ENCODE measurements at regions not wholly inside any gene's neighbourhood (a gene's known extent, or its start where the extent isn't known, plus 50 kb on each side); places are given as distances from the start of the nearest gene placed in this dataset.
A peak's percentile ranks its signal among the peaks of the same experiment; 100 is the strongest.

DNA sequence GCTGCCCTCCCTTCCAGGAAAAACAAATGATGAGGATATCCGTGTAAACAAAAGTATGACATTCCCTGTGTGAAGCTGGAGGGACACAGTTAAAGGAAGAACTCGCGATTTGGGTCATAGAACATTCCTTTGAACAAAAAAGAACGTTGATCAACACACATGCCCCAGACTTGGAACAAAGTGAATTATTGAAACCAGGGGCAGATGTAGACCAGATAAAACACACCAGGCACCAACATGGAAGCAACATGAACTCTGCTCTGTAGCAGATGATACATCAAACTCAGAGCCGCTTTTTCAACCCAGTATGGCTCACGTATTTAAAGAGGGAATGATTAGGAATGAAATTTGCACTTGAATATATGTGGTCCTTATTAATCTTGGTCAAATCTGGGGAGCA, 206.5 kb downstream of the TMEM182 start:
- DNase-seq, result no peak

DNA sequence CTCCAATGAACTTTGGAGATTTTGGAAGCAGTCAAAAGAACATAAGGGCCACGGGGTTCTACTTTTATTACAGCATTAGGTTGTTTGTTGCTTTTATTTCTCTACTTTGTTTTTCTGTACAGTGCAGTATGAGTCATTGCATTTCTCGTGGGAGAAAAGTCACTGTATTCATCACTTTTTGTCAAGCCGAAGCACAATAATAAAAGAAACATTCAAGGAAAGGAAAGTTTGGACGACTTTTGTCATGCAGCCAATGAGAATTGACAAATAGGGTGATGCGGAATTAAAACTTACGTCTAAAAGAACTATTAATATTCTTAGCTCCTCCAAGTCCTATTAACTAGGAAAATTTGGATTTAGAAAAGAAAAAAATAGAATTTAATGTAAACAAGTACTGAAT, 209.9 kb downstream of the TMEM182 start:
- DNase-seq, result no peak

DNA sequence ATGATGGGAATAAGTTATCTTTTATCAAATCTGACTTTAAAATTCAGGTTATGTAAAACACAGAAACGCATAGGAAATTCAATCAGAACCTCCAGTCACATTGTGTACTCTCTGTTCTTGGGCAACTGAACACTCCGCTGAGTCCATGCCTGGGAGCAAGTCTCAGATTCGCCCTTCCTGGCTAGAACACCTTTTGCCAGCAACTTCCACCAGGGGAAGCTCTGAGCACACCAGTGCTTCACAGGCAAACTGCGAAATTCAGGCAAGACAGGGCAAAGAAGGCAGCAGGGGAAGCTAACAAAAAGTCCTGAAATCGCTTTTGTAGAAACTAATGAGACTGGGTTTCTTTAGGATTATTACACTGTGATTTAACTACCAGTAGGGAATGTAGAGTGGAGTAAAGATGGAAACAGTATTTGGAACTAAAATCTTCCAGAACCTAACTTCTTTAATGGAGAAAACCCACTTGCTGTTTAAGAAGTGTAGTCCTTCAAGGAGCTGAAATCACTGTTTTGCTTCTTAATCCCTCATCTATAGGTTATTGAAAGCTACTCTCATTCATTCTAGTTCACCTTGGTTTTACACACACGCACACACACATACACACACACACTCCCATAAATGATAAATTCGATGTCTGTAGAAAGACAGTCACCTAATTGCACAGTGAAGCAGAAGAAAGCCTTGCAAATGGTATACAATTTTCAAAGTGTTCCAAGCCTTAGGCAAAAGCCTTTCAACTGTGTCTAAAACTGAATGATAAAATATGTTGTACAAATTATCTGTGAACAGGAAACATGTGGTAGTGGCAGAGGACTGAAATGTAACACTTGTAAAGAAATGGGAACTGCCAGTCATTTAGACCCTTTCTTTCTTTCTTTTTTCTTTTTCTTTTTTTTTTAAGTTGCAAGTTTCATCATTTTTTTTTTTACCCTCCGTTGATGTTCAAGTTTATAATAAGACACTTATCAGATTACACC, 214.5 kb downstream of the TMEM182 start:
- DNase-seq, result peak; percentile 48

DNA sequence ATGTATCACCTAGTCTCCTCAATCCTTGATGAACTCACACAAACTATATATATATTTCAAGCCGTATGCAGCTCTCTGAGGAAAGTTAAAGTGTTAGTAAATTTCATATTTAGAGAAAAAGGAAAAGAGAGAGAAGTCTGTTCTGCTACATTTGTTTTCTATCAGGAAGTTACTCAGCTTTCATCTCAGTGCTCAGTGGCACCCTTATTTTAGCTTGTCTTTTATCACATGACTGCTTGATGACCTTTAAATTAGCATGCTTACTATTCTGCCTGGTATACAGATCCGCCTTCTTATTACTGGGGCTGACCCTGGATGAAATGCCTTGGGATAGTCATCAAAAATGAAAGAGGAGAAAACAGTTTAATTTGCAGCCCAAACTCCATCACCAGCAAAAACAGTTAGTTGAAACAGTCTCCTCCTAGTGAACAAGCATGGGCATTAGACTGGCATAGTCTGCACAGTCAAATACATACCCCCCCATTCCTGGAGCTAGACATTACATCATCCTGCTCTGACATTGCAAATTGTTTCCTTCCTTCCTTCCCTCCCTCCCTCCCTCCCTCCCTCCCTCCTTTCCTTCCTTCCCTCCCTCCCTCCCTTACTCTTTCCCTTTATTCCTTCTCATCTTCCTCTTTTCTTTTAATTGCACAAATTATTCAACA, 215.7 kb downstream of the TMEM182 start:
- no peak for DNase-seq

DNA sequence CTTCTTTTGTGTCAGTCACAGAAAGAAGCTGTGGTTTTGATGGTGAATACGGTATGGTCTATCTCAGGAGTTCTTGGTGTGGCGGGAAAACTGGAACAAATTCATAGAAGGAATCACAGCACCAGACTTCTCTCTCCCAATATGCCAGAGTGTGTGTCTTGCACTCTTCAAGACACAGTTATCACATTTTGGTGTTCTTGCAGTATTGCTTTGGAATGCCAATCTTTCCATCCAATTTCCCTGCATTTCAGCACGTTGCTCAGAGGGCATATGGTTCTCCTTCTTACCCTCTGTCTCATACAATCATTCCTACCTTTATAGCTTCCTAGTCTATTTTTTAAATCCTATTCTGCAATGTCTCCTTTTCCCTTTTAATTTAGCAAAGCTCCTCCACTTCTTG, 216.3 kb downstream of the TMEM182 start:
- DNase-seq, result no peak

DNA sequence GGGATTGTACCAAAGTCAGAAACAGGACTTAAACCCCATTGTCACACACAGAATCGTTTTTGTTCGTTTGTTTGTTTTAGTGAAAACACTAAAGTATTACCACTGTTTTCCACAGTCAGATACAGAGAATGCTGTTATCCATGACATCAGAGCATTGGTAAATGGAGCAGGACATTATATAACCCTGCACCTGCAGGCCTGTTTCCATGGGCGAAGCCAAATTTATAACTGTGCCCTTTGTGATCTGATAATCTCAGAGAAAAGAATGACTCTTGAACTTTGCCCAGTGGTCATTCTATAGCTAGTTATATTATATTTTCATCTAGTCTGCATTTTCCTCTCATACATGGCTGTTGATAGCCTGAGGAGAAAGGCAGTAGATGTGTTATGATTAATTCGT, 217.6 kb downstream of the TMEM182 start:
- DNase-seq, result no peak

DNA sequence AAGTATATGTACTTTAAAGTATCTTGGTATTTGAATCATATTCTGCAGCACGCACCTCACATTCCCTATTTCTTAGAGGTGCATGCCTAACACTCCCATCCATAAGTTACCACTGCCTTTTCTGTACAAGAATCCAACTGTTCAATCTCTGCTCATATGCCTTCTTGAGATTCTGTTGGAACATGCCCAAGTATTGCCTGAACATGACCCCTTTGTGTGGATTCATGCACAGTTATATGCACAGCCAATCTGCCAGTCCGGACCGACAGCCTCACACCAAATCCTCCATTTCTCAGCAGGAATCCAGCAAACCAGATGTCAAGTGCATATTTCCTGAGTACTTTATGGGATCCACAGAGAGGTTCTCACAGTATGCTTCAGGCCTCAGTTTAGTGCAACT, 222.0 kb downstream of the TMEM182 start:
- no peak for DNase-seq

DNA sequence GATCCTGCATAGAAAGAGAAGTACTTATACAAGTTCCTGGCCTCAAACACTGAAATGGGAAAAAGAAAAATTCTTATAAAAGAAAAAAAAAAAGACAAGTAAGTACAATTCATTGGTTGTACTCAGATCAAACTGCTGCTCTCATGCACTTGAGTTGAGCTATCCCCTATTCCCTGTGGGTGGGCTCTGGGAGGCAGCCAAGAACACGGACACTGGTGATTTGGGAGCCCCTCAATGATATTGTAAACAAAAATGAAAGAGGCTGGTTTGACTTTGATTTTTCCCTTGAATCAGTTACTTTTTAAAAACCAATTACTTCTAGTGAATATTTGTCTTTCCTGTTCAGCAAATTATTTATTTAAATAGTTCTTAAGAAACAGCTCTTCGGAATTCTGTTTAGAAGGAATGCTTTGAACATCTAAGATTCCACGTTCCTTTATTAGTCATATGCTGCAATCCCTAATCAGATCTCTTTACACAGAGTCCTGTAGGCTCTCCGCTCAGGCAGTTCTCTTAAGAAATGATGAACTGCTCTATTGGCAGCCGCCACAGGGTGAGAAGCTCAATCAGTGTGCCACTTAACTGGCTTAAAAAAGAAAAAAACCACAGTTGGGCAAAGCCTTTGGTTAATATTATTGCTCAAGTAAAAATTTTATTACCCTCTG, 225.1 kb downstream of the TMEM182 start:
- DNase-seq, result no peak

DNA sequence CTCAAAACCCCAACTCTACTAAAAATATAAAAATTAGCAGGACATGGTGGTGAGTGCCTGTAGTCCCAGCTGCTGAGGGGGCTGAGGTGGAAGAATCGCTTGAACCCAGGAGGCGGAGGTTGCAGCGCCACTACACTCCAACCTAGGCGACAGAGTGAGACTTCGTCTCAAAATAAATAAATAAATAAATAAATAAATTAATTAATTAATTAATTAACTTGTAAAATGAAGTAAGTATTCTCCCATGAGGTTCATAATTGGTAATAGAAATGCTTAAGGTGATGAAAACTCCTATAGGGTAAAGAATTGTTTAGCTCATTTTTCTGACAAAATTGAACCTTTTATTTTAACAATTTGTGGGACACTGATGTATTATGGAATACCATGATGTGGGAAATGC, 230.8 kb downstream of the TMEM182 start:
- DNase-seq, result no peak

DNA sequence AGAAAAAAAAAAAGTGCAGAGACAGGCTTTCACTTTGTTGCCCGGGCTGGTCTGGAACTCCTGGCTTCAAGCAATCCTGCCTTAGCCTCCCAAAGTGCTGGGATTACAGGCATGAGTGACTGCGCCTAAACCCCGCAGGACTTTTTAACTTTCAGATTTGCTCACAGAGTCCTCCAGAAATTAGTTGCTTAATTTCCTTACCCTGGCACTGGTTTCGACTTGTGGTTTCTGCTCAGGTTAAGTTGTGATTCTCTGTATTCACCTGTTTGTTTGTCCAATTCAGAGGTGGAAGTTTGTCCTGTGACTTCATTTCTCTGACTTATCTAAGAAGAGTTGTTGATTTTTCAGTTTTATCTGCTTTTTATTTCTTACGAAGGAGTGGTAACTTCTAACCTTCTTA, 238.1 kb downstream of the TMEM182 start:
- no peak for DNase-seq

DNA sequence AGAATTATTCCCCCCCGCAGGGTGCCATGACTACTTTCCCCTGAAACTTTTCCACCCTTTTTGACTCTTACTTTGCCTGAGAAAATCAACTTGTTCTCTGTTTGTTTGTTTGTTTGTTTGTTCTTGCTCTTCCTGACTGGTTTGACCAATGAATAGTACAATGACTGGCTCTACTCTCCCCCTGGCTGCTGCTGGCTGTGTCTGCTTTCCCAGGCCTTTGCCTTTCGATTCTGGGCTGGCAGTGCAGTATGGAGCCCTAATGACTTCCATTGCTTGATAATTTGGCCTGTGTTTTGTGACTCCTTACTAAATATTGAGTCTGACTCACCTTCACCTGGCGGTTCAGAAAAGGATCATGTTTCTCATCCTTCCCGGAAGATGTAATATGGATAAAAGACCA, 241.1 kb downstream of the TMEM182 start:
- no peak for DNase-seq

DNA sequence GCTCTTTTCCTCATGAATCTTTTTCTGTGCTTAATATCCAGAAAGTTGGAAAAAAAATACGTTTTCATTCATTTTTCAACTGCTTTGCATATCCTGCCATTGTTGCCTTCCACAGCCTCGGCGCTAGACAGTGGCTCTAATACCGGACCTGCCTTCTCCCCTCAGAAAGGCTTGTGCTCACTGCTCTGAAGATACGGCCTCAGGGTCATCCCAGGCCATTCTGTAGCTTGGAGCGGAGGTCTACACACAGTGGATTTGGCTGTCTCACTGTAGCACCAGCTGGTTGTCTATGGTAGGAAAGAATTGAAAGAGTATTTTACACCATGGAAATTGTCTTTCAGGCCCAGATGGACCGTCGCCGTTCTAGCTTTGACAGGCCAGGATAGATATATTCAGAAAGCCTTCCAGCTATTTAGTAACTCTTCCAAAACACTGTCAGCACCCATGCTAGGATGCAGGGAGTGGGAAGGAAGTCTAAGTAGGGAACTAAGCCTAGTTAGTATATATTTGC, 242.0 kb downstream of the TMEM182 start:
- DNase-seq, result no peak

DNA sequence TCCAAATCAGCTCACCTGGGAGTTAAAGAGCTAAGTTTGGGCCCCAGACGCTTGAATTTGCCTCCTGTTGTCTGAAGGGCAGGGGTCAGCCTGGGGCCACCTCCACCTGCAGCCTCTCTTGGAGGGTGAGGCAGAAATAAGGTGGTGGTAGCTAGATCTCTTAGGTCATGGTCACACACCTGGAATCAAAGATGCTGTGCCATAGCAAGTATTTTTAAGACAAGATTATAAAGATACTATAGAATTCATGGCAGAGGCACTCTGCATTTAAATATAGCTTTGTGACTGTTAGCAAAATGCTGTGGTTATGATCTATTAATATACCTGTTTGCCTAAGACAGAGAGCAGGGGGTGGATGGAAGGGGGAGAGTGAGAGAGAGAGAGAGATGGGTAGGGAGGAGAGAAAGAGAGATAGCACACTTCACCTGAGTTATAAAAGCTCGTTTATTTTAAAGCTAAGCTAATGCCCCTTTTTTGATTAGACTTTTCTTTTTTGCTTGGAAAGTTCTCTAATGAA, 242.7 kb downstream of the TMEM182 start:
- no peak for DNase-seq

DNA sequence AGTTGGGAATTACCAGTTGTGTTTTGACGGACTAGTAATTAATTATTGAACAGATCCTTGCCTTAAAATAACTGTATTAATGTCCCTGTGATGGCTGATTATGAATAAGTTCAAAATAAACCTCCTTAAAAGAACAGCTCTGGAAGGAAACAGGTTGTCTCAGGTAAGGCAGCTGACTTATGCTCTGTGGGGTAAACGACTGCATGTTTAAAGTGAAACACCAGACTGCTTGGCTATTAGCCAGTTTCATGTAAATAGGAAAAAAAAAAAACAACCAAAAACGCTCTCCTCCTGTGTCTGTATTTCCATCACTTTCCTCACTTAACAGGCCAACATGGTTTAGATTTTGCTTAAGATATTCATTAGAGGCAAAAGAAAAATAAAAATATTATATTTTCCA, 243.6 kb downstream of the TMEM182 start:
- no peak for DNase-seq

DNA sequence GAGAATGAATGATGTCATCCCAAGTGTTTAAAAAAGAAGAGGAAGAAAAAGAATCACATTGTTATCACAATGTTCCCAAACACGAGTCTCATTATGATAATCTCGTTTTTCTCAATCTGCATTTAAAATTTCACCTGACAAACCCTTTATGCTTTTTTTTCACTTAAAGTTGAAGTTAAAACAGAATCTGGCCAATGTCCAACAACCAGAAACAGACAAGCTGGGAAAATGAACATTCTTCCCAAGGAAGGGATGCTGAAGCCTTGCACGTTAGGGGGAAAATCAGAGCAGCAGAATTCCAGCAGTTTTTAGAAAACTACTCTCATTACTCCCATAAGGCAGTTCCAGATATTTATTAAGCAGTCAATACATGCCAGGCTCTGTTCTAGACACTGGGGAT, 245.3 kb downstream of the TMEM182 start:
- DNase-seq, result no peak

DNA sequence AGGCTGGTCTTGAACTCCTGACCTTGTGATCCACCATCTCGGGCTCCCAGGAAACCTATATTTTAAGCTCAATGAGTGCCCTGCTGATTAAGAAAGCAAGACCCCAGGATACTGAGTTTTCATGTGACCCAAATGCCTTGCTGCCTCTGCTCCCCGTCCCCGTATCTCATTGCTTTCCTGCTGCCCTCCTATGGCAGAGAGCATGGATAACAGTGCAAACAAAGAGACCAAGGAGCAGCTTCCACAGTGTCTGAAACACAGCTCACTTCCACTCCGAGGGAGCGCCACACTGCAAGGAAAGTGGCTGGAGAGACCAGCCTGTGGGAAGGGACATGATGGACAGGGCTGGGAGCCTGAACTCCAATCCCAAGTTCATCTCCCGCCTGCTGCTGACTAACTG, 246.8 kb downstream of the TMEM182 start:
- DNase-seq, result no peak

DNA sequence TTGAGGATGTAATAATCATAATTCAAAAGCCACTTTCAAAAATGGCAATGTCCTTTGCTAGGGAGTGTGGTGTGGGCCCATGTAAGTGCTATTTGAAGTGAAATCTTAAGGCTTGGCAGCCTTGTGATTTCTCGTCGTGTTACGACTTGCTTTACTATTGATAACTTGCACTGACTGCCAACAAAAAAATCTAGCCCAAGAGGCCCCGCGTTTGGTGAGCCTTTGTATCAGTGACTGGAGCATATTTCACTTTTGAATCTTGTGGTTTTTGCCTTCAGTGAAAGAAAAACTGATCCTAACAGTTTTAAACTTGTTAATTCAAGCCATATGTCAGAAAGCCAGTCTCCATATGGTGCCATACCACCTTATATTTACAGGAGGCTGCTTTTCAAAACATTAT, 248.0 kb downstream of the TMEM182 start:
- peak; percentile 31 for DNase-seq

DNA sequence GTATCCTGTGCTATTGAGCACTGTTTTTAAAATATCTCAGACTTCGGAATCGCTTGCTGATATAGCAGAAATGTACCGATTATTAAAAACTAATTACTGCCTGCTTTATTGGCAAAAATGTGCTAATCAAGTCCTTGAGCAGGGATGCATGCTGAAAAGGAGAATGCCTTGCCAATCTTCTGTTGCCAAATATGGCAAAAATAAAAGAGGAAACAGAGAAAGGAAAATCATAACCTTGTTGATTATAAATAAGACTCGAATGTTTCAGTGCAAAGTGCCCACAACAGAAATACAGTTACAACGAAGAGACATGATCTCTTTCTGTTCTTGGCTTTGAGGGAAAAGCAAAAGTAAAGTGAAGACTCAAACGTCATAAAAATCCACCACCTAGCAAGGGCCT, 248.5 kb downstream of the TMEM182 start:
- DNase-seq, result no peak

DNA sequence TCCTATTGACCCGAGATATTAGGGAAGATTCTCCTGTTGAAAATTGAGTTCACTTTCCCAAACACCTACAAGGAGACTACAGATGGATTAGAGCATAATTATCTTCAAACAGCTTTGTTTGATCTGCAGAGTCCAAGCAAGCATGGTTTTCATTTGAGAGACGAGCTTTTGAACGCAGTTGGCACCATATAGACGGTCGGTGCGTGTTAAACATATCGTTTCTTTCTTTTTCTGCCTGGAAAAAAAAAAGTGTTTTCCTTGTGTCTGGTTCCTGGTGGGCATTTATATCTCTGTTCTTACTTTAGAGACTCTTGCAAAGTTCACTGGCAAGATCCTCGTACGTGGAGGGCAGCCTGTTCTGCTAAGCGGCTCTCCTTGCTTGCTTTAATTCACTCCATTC, 248.9 kb downstream of the TMEM182 start:
- DNase-seq, result no peak

DNA sequence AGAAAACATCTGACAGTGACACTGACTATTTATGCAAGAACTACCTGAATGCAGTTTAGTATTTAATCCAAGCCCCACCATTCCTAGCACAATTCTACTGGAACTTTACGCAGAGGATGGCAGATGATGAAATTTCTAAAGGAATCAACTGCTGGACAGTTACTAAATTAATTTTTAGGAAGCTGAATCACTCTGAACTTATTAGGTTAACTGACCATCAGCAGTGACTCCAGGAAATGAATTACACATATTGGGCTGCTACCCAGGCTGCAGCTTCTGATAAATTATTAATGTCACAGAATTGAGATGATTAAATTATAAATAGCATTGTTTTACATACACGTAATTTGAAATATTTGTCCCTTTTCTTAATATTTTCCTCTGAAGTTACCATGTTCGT, 250.8 kb downstream of the TMEM182 start:
- DNase-seq, result no peak

DNA sequence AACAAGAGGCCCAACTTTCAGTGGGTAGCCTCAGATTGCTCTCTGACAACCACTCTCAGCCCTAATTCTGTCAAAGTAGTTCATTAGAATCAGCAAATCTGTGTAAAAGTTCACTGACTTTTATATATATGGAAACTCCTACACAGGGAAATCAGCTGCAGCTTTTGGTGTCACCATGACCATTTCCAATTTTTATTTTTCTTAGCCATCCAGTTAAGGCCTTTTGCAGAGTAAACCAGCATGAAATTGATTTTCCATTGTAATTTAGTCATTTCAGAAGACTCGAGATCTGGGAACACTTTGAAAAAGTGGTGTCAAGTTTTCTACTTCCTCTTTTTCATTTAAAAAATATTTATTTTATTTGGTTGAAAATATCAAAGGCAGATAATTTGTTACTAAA, 263.2 kb downstream of the TMEM182 start:
- DNase-seq, result no peak

DNA sequence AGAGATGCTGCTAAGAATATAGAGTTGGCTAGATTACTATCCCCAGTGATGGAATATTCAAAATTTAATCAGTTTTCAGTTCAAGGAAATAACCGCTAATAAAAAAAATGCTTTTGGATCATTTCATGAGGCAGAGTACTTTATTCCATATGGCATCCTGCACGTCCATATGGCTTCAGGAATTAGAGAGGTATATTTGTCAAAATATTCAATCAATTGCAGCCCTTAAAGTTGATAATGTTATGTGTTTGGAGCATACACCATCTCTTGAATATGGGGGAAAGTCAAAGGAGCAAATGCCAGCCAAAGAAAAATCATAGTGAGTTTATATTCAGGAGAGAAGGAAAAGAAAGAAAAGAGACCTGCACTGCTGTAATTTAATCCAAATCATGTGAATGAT, 266.4 kb downstream of the TMEM182 start:
- DNase-seq, result no peak

Measured in left hindlimb (tissue), 1 donor.